ENCODE measurements at regions not wholly inside any gene's neighbourhood (a gene's known extent, or its start where the extent isn't known, plus 50 kb on each side); places are given as distances from the start of the nearest gene placed in this dataset.

GRCh38 chr6:22035690-22036089 lies 261.1 kb downstream of the PRL start:
- TF ChIP-seq CTCF (IDR thresholded peaks at IDR 0.05) = no peak
- Mint-ChIP-seq H3K27ac (peak overlapping the region; percentile 95), H3K4me3 (no peak overlapping the region), H3K36me3 (ENCODE audit: low read depth) (peaks cover 77% of the 10 kb centered on the region), H3K9me3 (peaks cover 27% of the 10 kb centered on the region), H3K27me3 (ENCODE audit: low read depth, poor library complexity) (no peaks in the 10 kb centered on the region), H3K4me1 (peaks cover 34% of the 10 kb centered on the region)
- DNase-seq = no peak

- DNase-seq = peak; percentile 33
- Mint-ChIP-seq H3K4me1 (peaks cover 34% of the 10 kb centered on the region), H3K9me3 (peaks cover 32% of the 10 kb centered on the region), H3K27me3 (ENCODE audit: low read depth, poor library complexity) (no peaks in the 10 kb centered on the region), H3K4me3 (peak overlapping the region; percentile 4), H3K27ac (peak overlapping the region; percentile 95), H3K36me3 (ENCODE audit: low read depth) (peaks cover 78% of the 10 kb centered on the region)
- no peak for TF ChIP-seq CTCF (IDR thresholded peaks at IDR 0.05)
Observed at GRCh38 chr6:22036275-22036674, 260.6 kb downstream of the PRL start.

- no peak for TF ChIP-seq CTCF (IDR thresholded peaks at IDR 0.05)
- Mint-ChIP-seq H3K4me3 (no peak overlapping the region), H3K27me3 (ENCODE audit: low read depth, poor library complexity) (no peaks in the 10 kb centered on the region), H3K36me3 (ENCODE audit: low read depth) (peaks cover 74% of the 10 kb centered on the region), H3K4me1 (peaks cover 34% of the 10 kb centered on the region), H3K9me3 (peaks cover 32% of the 10 kb centered on the region), H3K27ac (peak overlapping the region; percentile 95)
- no peak for DNase-seq
Observed at GRCh38 chr6:22036699-22037098, 260.1 kb downstream of the PRL start.

GRCh38 chr6:22041797-22042480 lies 254.9 kb downstream of the PRL start:
- Mint-ChIP-seq H3K4me3 (no peak overlapping the region), H3K4me1 (peaks cover 41% of the 10 kb centered on the region), H3K36me3 (ENCODE audit: low read depth) (peaks cover 88% of the 10 kb centered on the region), H3K27ac (peak overlapping the region; percentile 72), H3K9me3 (peaks cover 32% of the 10 kb centered on the region), H3K27me3 (ENCODE audit: low read depth, poor library complexity) (no peaks in the 10 kb centered on the region)
- no peak for TF ChIP-seq CTCF (IDR thresholded peaks at IDR 0.05)
- no peak for DNase-seq

- Mint-ChIP-seq H3K36me3 (ENCODE audit: low read depth) (peaks cover 88% of the 10 kb centered on the region), H3K27me3 (ENCODE audit: low read depth, poor library complexity) (no peaks in the 10 kb centered on the region), H3K4me1 (peaks cover 37% of the 10 kb centered on the region), H3K27ac (peak overlapping the region; percentile 87), H3K9me3 (peaks cover 32% of the 10 kb centered on the region), H3K4me3 (no peak overlapping the region)
- DNase-seq = no peak
- TF ChIP-seq CTCF (IDR thresholded peaks at IDR 0.05) = no peak
Observed at GRCh38 chr6:22042706-22043105, 254.1 kb downstream of the PRL start.
